Keratinocyte (primary cell): ENCODE measurements at regions not wholly inside any gene's neighbourhood (a gene's known extent, or its start where the extent isn't known, plus 50 kb on each side); places are given as distances from the start of the nearest gene placed in this dataset.

ENCODE experiments used
- DNase-seq: peaks from one replicate; pipeline ENCODE4 v3.0.0-alpha.2; 2011; ENCODE audit warnings: low read depth, missing footprints, low spot score
- FAIRE-seq: peaks from 2 replicates; lab custom pipeline; 2011; peaks lifted over from hg19 to GRCh38; lab: Jason Lieb, UNC
- H2AFZ ChIP-seq: 2 replicates; pipeline ENCODE4 v1.6.0; 2012; ENCODE audit warnings: low read length, control low read depth, inconsistent platforms; ENCODE audit not compliant: control insufficient read depth
- H3K27ac ChIP-seq: 2 replicates; pipeline ENCODE4 v1.5.1; 2011; ENCODE audit warnings: low read length; ENCODE audit not compliant: control insufficient read depth, insufficient read depth
- H3K27me3 ChIP-seq: 3 replicates; pipeline ENCODE4 v1.6.0; 2011; ENCODE audit warnings: low read length; ENCODE audit not compliant: control insufficient read depth, insufficient read depth; ENCODE audit errors: extremely low read depth
- H3K36me3 ChIP-seq, 2 experiments: 2 replicates in 1 of 2; 3 replicates in 1 of 2; pipeline ENCODE4 v1.5.1; 2011; ENCODE audit warnings: low read length in 2 of 2, mild to moderate bottlenecking in 1 of 2; ENCODE audit not compliant: control insufficient read depth in 2 of 2, insufficient read depth in 2 of 2; ENCODE audit errors: extremely low read depth in 1 of 2
- H3K4me1 ChIP-seq: 3 replicates; pipeline ENCODE4 v1.5.1; 2011; ENCODE audit warnings: low read length; ENCODE audit not compliant: control insufficient read depth, insufficient read depth; ENCODE audit errors: extremely low read depth
- H3K4me2 ChIP-seq: 3 replicates; pipeline ENCODE4 v1.6.0; 2011; ENCODE audit warnings: low read depth, low read length; ENCODE audit not compliant: control insufficient read depth, insufficient read depth; ENCODE audit errors: extremely low read depth
- H3K4me3 ChIP-seq, 3 experiments: fragments of 200-600 bp in 1 of 3; sonication (generic) in 1 of 3; 2 replicates in 2 of 3; 3 replicates in 1 of 3; pipeline ENCODE4 v1.5.1; 2011 to 2016; ENCODE audit warnings: low read length in 3 of 3, mild to moderate bottlenecking in 3 of 3, control low read depth in 2 of 3, inconsistent platforms in 1 of 3, low read depth in 1 of 3, mixed read lengths in 1 of 3, mixed run types in 1 of 3, moderate library complexity in 1 of 3; ENCODE audit not compliant: control insufficient read depth in 2 of 3, insufficient read depth in 2 of 3; ENCODE audit errors: extremely low read depth in 1 of 3
- H3K79me2 ChIP-seq: 2 replicates; pipeline ENCODE4 v1.6.0; 2012; ENCODE audit warnings: low read length; ENCODE audit not compliant: control insufficient read depth, insufficient read depth
- H3K9ac ChIP-seq: 3 replicates; pipeline ENCODE4 v1.6.0; 2011; ENCODE audit warnings: low read length; ENCODE audit not compliant: control insufficient read depth, insufficient read depth; ENCODE audit errors: extremely low read depth
- H3K9me1 ChIP-seq: 3 replicates; pipeline ENCODE4 v1.6.0; 2011; ENCODE audit warnings: low read length; ENCODE audit not compliant: control insufficient read depth, insufficient read depth; ENCODE audit errors: extremely low read depth
- H3K9me3 ChIP-seq: 2 replicates; pipeline ENCODE4 v1.5.1; 2012; ENCODE audit warnings: low read depth, low read length; ENCODE audit not compliant: control insufficient read depth
- H4K20me1 ChIP-seq: 3 replicates; pipeline ENCODE4 v1.6.0; 2011; ENCODE audit warnings: low read length; ENCODE audit not compliant: control insufficient read depth, insufficient read depth; ENCODE audit errors: extremely low read depth
- CTCF ChIP-seq, 3 experiments: IDR thresholded peaks in 1 of 3; conservative IDR thresholded peaks in 1 of 3; optimal IDR thresholded peaks in 1 of 3; 2 replicates in 2 of 3; 3 replicates in 1 of 3; pipeline versions ENCODE3 to v1.5.1; 2011; ENCODE audit warnings: low read length in 3 of 3, mild to moderate bottlenecking in 3 of 3, moderate library complexity in 2 of 3, control low read depth in 1 of 3, inconsistent platforms in 1 of 3; ENCODE audit not compliant: insufficient read depth in 2 of 3; ENCODE audit errors: extremely low read depth in 1 of 3
- EZH2 ChIP-seq: IDR thresholded peaks from one replicate; pipeline ENCODE4 v1.6.1; 2012; ENCODE audit warnings: inconsistent platforms, mild to moderate bottlenecking, low read length, moderate library complexity
- dilution Hi-C: fragments of 300-500 bp; cut with MboI; formaldehyde crosslinking; loops from one replicate; pipeline ENCODE4 v1.7.0; 2020; ENCODE audit warnings: low sequenced_read_pairs; ENCODE audit not compliant: extremely low pct_ligation_motif_present

- Histone ChIP-seq H3K36me3 (no peaks in the 10 kb centered on the region), H3K4me2 (no peak overlapping the region), H2AFZ (no peak overlapping the region), H3K9ac (no peak overlapping the region), H3K4me1 (no peaks in the 10 kb centered on the region), H3K4me3 (no peak overlapping the region), H3K79me2 (no peaks in the 10 kb centered on the region), H3K27me3 (no peaks in the 10 kb centered on the region), H4K20me1 (no peaks in the 10 kb centered on the region), H3K9me3 (no peaks in the 10 kb centered on the region), H3K27ac (no peak overlapping the region), H3K9me1 (no peaks in the 10 kb centered on the region)
- DNase-seq = no peak
- dilution Hi-C loops = no loop called here
- no peak for FAIRE-seq
- TF ChIP-seq CTCF (optimal IDR thresholded peaks at IDR 0.05 in 1 of 3, IDR thresholded peaks at IDR 0.05 in 1 of 3, conservative IDR thresholded peaks at IDR 0.05 in 1 of 3; ENCODE audit: extremely low read depth in 1 of 3, insufficient read depth in 2 of 3, low read length in 3 of 3) (no peak), EZH2 (no peak)
These were observed 229.1 kb downstream of the TSHZ3 start for GRCh38 chr19:31119951-31120690.

- Histone ChIP-seq H3K9me1 (no peaks in the 10 kb centered on the region), H3K9me3 (no peaks in the 10 kb centered on the region), H3K27me3 (no peaks in the 10 kb centered on the region), H3K36me3 (no peaks in the 10 kb centered on the region), H2AFZ (no peak overlapping the region), H3K9ac (no peak overlapping the region), H3K4me1 (no peaks in the 10 kb centered on the region), H3K79me2 (no peaks in the 10 kb centered on the region), H3K4me2 (no peak overlapping the region), H4K20me1 (no peaks in the 10 kb centered on the region), H3K27ac (no peak overlapping the region), H3K4me3 (no peak overlapping the region)
- no peak for TF ChIP-seq EZH2
- TF ChIP-seq CTCF (optimal IDR thresholded peaks at IDR 0.05 in 1 of 3, IDR thresholded peaks at IDR 0.05 in 1 of 3, conservative IDR thresholded peaks at IDR 0.05 in 1 of 3; ENCODE audit: extremely low read depth in 1 of 3, insufficient read depth in 2 of 3, low read length in 3 of 3) = no peak
- dilution Hi-C loops = no loop called here
- FAIRE-seq (no peak), DNase-seq (no peak)
These were observed 230.2 kb downstream of the TSHZ3 start for GRCh38 chr19:31118986-31119385.
